C4-2B (cell line): ENCODE measurements at regions not wholly inside any gene's neighbourhood (a gene's known extent, or its start where the extent isn't known, plus 50 kb on each side); places are given as distances from the start of the nearest gene placed in this dataset.

Experiments
- ZFX ChIP-seq: fragments of 450-650 bp; IDR thresholded peaks from 2 replicates; pipeline ENCODE4 v1.6.1; 2017
- TF ChIP-seq, protein P1 (sequence below): fragments of 450-650 bp; conservative IDR thresholded peaks from 2 replicates; pipeline ENCODE4 v1.5.1; 2017; ENCODE audit warnings: mild to moderate bottlenecking

DNA sequence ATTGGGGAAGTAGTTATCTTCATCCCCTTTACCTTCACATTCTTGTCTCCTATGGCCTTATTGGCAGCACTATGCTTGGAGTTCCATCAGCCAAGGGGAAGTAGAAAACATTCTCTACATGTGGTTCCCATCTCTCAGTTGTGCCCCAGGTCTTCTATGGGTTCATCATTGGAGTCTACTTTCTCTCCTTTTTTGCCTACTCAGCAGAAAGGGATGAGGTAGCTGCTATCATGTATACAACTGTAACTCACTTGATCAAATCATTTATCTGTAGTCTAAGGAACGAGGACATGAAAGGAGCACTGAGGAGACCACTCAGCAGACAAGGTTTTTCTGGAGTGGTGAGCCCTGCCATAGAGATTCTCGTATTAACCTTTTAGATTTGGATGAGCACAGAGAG is 119.0 kb upstream of the OR13H1 start:
- TF ChIP-seq, protein P1, sequence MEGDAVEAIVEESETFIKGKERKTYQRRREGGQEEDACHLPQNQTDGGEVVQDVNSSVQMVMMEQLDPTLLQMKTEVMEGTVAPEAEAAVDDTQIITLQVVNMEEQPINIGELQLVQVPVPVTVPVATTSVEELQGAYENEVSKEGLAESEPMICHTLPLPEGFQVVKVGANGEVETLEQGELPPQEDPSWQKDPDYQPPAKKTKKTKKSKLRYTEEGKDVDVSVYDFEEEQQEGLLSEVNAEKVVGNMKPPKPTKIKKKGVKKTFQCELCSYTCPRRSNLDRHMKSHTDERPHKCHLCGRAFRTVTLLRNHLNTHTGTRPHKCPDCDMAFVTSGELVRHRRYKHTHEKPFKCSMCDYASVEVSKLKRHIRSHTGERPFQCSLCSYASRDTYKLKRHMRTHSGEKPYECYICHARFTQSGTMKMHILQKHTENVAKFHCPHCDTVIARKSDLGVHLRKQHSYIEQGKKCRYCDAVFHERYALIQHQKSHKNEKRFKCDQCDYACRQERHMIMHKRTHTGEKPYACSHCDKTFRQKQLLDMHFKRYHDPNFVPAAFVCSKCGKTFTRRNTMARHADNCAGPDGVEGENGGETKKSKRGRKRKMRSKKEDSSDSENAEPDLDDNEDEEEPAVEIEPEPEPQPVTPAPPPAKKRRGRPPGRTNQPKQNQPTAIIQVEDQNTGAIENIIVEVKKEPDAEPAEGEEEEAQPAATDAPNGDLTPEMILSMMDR, result no peak
- no peak for TF ChIP-seq ZFX
